ENCODE measurements at regions not wholly inside any gene's neighbourhood (a gene's known extent, or its start where the extent isn't known, plus 50 kb on each side); places are given as distances from the start of the nearest gene placed in this dataset.

- no peak overlapping the region for H3K4me3 ChIP-seq (ENCODE audit: low read length)
- no peaks in the 10 kb centered on the region for H3K9me3 ChIP-seq (ENCODE audit: control insufficient read depth, insufficient read depth, low read length)
- no peak for TF ChIP-seq CTCF (IDR thresholded peaks at IDR 0.05)
- no peaks in the 10 kb centered on the region for H3K4me1 ChIP-seq (ENCODE audit: control insufficient read depth, insufficient read depth, low read length)
- intact Hi-C loops (cut with micrococcal nuclease), result no loop called here
- no peak overlapping the region for H3K27ac ChIP-seq (ENCODE audit: low read length)
- Mint-ChIP-seq H3K4me3 (no peak overlapping the region), H3K27ac (no peak overlapping the region), H3K4me1 (peaks cover 5 to 7% of the 10 kb centered on the region in 2 donors), H3K27me3 (ENCODE audit: low read depth in 2 of 2) (peaks cover 2 to 20% of the 10 kb centered on the region in 2 donors), H3K9me3 (no peaks in the 10 kb centered on the region), H3K36me3 (no peaks in the 10 kb centered on the region)
- WGBS (ENCODE audit: insufficient coverage), result 81% methylated on average over 2 of the region's 2 CpGs
- no peaks in the 10 kb centered on the region for H3K27me3 ChIP-seq (ENCODE audit: control insufficient read depth, insufficient read depth, low read length)
- no peaks in the 10 kb centered on the region for H3K36me3 ChIP-seq (ENCODE audit: control insufficient read depth, insufficient read depth, low read length)
- DNase-seq (no peak), ATAC-seq (no peak)
Measured at GRCh38 chr4:17326756-17327155, 185.1 kb downstream of the QDPR start.

GRCh38 chr4:17325098-17325497, 186.8 kb downstream of the QDPR start:
- no peaks in the 10 kb centered on the region for H3K36me3 ChIP-seq (ENCODE audit: control insufficient read depth, insufficient read depth, low read length)
- no peak overlapping the region for H3K4me3 Mint-ChIP-seq
- no peak for ATAC-seq

DNA sequence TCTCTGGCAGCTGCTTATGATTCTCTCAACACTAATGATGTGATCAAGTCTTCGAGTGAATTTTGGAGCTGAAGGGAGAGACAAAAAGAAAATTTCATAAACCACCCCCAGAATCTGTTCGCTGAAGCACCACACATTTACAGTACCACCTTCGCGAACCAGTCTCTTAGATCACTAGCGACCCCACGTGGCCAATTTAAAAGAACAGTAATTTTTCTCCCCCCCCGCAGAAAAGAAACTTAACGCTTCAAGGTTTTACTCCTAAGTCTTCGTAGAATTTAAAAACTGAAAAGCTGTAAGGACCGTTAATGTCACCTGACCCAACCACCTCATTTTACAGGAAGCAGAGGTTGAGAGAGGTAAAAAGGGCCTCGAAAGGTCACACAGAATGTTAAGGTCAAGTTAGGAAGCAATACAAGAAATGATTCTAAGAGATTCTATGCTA, 187.5 kb downstream of the QDPR start:
- DNase-seq, result peak in 1 of 2 donors; percentile 72
- no peaks in the 10 kb centered on the region for H3K36me3 Mint-ChIP-seq

More at GRCh38 chr4:17325098-17325497, 186.8 kb downstream of the QDPR start:
- Mint-ChIP-seq H3K4me1 (peaks cover 5 to 7% of the 10 kb centered on the region in 2 donors), H3K27ac (no peak overlapping the region), H3K27me3 (ENCODE audit: low read depth in 2 of 2) (peaks cover 8 to 20% of the 10 kb centered on the region in 2 donors), H3K9me3 (no peaks in the 10 kb centered on the region), H3K36me3 (no peaks in the 10 kb centered on the region)
- no peak for TF ChIP-seq CTCF (IDR thresholded peaks at IDR 0.05)
- H3K4me1 ChIP-seq (ENCODE audit: control insufficient read depth, insufficient read depth, low read length), result no peaks in the 10 kb centered on the region
- WGBS (ENCODE audit: insufficient coverage), result no CpG with 5 or more reads among the region's 2 CpGs
- no peaks in the 10 kb centered on the region for H3K9me3 ChIP-seq (ENCODE audit: control insufficient read depth, insufficient read depth, low read length)
- intact Hi-C loops (cut with micrococcal nuclease), result no loop called here
- no peak overlapping the region for H3K4me3 ChIP-seq (ENCODE audit: low read length)
- H3K27me3 ChIP-seq (ENCODE audit: control insufficient read depth, insufficient read depth, low read length), result no peaks in the 10 kb centered on the region
- H3K27ac ChIP-seq (ENCODE audit: low read length), result no peak overlapping the region
- no peak for DNase-seq

More for the DNA sequence above, 187.5 kb downstream of the QDPR start:
- no peaks in the 10 kb centered on the region for H3K4me1 ChIP-seq (ENCODE audit: control insufficient read depth, insufficient read depth, low read length)
- peak; percentile 20 for TF ChIP-seq CTCF (IDR thresholded peaks at IDR 0.05)
- WGBS (ENCODE audit: insufficient coverage), result 6% methylated on average over 10 of the region's 11 CpGs
- no peak overlapping the region for H3K4me3 ChIP-seq (ENCODE audit: low read length)
- H3K27ac ChIP-seq (ENCODE audit: low read length), result no peak overlapping the region
- intact Hi-C loops (cut with micrococcal nuclease), result loop anchor here (5.0 kb wide), 2 partner anchors 527 to 1032 kb away; no protein-coding TSS in a partner anchor
- no peak for ATAC-seq
- Mint-ChIP-seq H3K27ac (no peak overlapping the region), H3K4me1 (peaks cover 5 to 7% of the 10 kb centered on the region in 2 donors), H3K27me3 (ENCODE audit: low read depth in 2 of 2) (peaks cover 12 to 20% of the 10 kb centered on the region in 2 donors), H3K9me3 (no peaks in the 10 kb centered on the region), H3K4me3 (no peak overlapping the region)
- H3K9me3 ChIP-seq (ENCODE audit: control insufficient read depth, insufficient read depth, low read length), result no peaks in the 10 kb centered on the region
- H3K27me3 ChIP-seq (ENCODE audit: control insufficient read depth, insufficient read depth, low read length), result no peaks in the 10 kb centered on the region
- H3K36me3 ChIP-seq (ENCODE audit: control insufficient read depth, insufficient read depth, low read length), result no peaks in the 10 kb centered on the region
